Parathyroid adenoma (tissue), 2 donors: ENCODE measurements at regions not wholly inside any gene's neighbourhood (a gene's known extent, or its start where the extent isn't known, plus 50 kb on each side); places are given as distances from the start of the nearest gene placed in this dataset.

ENCODE experiments used
- H2AFZ ChIP-seq: fragments of 300-600 bp; sonication (generic); one replicate; pipeline ENCODE4 v1.7.0; 2017; ENCODE audit warnings: antibody characterized with exemption, mild to moderate bottlenecking
- H3K27ac ChIP-seq: fragments of 300-600 bp; sonication (generic); one replicate; pipeline ENCODE4 v1.7.0; 2017
- H3K27me3 ChIP-seq: fragments of 300-600 bp; sonication (generic); one replicate; pipeline ENCODE4 v1.7.0; 2017; ENCODE audit warnings: low read length; ENCODE audit not compliant: control insufficient read depth, insufficient read depth
- H3K36me3 ChIP-seq: fragments of 300-600 bp; sonication (generic); one replicate; pipeline ENCODE4 v1.7.0; 2017; ENCODE audit warnings: low read length; ENCODE audit not compliant: control insufficient read depth, insufficient read depth
- H3K4me1 ChIP-seq: fragments of 300-600 bp; sonication (generic); one replicate; pipeline ENCODE4 v1.7.0; 2017; ENCODE audit warnings: control low read depth
- H3K4me2 ChIP-seq: fragments of 300-600 bp; sonication (generic); one replicate; pipeline ENCODE4 v1.7.0; 2017; ENCODE audit warnings: low read length
- H3K4me3 ChIP-seq: fragments of 300-600 bp; sonication (generic); one replicate; pipeline ENCODE4 v1.7.0; 2017; ENCODE audit warnings: low read depth, low read length
- H3K79me2 ChIP-seq: fragments of 300-600 bp; sonication (generic); one replicate; pipeline ENCODE4 v1.7.0; 2017; ENCODE audit warnings: control low read depth
- H3K9ac ChIP-seq: fragments of 300-600 bp; sonication (generic); one replicate; pipeline ENCODE4 v1.7.0; 2017; ENCODE audit warnings: mild to moderate bottlenecking
- H3K9me3 ChIP-seq: fragments of 300-600 bp; sonication (generic); one replicate; pipeline ENCODE4 v1.7.0; 2017; ENCODE audit warnings: low read length; ENCODE audit not compliant: control insufficient read depth
- CTCF ChIP-seq: fragments of 300-600 bp; sonication (generic); IDR thresholded peaks from one replicate; pipeline ENCODE4 v1.7.0; 2017; ENCODE audit warnings: antibody characterized with exemption, mild to moderate bottlenecking
- donor health status: primary hyperparathyroidism.

GRCh38 chr4:45007508-45007907 is 281.2 kb upstream of the GNPDA2 start:
- H3K4me1 ChIP-seq = no peaks in the 10 kb centered on the region
- no peak overlapping the region for H3K4me3 ChIP-seq
- H3K27ac ChIP-seq = no peak overlapping the region
- no peaks in the 10 kb centered on the region for H3K9me3 ChIP-seq
- H3K4me2 ChIP-seq = no peak overlapping the region
- H3K36me3 ChIP-seq = no peaks in the 10 kb centered on the region
- TF ChIP-seq CTCF = no peak
- H3K9ac ChIP-seq = no peak overlapping the region
- H3K79me2 ChIP-seq = no peaks in the 10 kb centered on the region
- H3K27me3 ChIP-seq = no peaks in the 10 kb centered on the region
- H2AFZ ChIP-seq = no peak overlapping the region

GRCh38 chr4:45006078-45006477 is 279.7 kb upstream of the GNPDA2 start:
- no peak overlapping the region for H2AFZ ChIP-seq

GRCh38 chr4:45004847-45005565 is 278.6 kb upstream of the GNPDA2 start:
- no peak overlapping the region for H3K4me2 ChIP-seq
- no peaks in the 10 kb centered on the region for H3K79me2 ChIP-seq
- TF ChIP-seq CTCF = no peak

More at GRCh38 chr4:45006078-45006477, 279.7 kb upstream of the GNPDA2 start:
- no peak for TF ChIP-seq CTCF
- Histone ChIP-seq H3K9ac (no peak overlapping the region), H3K4me3 (no peak overlapping the region), H3K27ac (no peak overlapping the region), H3K4me2 (no peak overlapping the region), H3K79me2 (no peaks in the 10 kb centered on the region), H3K9me3 (no peaks in the 10 kb centered on the region), H3K27me3 (no peaks in the 10 kb centered on the region), H3K36me3 (no peaks in the 10 kb centered on the region), H3K4me1 (no peaks in the 10 kb centered on the region)

DNA sequence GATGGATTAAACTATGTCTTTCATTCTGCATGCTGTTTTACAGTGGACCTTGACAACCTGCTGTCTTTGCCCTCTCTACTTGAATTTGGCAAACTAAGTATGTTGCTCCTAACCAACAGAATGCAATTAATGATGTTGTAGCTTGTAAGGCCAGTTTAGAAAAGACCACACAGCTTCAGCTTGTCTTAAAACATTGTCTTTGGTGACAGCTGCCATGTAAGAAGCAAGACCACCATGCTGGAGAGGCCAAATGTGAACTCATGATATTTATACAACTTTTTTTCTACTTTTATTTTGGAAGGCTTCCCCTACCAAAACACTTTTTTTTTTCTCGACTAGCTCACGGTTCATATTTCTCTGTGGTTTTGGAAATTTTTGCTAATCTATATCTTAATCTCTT is 278.0 kb upstream of the GNPDA2 start:
- Histone ChIP-seq H3K4me3 (no peak overlapping the region), H3K79me2 (no peaks in the 10 kb centered on the region), H3K36me3 (no peaks in the 10 kb centered on the region), H3K4me1 (no peaks in the 10 kb centered on the region), H3K27me3 (no peaks in the 10 kb centered on the region), H3K4me2 (no peak overlapping the region), H3K9ac (no peak overlapping the region), H2AFZ (no peak overlapping the region), H3K27ac (no peak overlapping the region), H3K9me3 (no peaks in the 10 kb centered on the region)
- no peak for TF ChIP-seq CTCF

More at GRCh38 chr4:45004847-45005565, 278.6 kb upstream of the GNPDA2 start:
- Histone ChIP-seq H3K36me3 (no peaks in the 10 kb centered on the region), H3K27me3 (no peaks in the 10 kb centered on the region), H3K4me1 (no peaks in the 10 kb centered on the region), H2AFZ (no peak overlapping the region), H3K27ac (no peak overlapping the region), H3K9ac (no peak overlapping the region), H3K4me3 (no peak overlapping the region), H3K9me3 (no peaks in the 10 kb centered on the region)

DNA sequence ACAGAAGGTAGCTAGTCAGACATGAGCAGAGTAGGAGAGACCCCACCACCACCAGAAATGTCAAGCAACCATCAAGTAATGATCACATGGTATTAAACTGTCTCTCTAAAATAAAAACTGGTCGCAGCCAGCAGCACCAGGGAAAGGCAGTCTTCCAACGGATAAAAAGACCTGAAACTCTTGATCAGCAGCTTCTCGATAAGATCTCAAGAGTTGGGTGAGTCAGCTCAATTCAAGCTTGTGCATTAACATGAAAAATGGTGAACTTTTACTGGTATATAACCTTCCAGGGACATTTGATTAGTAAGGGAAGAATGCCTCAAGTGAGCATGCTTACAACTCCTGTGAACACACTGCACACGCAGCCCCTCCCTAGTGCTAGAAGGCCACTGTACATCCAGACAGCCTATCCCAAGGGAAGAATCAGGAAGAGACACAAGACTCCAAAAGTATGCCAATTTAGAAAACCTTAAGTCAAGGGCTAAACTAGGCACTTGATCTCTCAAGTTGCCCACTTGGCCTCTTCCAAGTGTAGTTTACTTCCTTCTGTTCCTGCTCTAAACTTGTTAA is 270.0 kb upstream of the GNPDA2 start:
- no peak overlapping the region for H2AFZ ChIP-seq
- H3K27me3 ChIP-seq = no peaks in the 10 kb centered on the region
- H3K4me2 ChIP-seq = no peak overlapping the region
- no peak overlapping the region for H3K9ac ChIP-seq
- H3K27ac ChIP-seq = no peak overlapping the region
- TF ChIP-seq CTCF = no peak
- H3K4me1 ChIP-seq = no peaks in the 10 kb centered on the region
- H3K36me3 ChIP-seq = no peaks in the 10 kb centered on the region
- H3K4me3 ChIP-seq = no peak overlapping the region
- no peaks in the 10 kb centered on the region for H3K9me3 ChIP-seq
- H3K79me2 ChIP-seq = no peaks in the 10 kb centered on the region
